BJ (cell line): ENCODE measurements at regions not wholly inside any gene's neighbourhood (a gene's known extent, or its start where the extent isn't known, plus 50 kb on each side); places are given as distances from the start of the nearest gene placed in this dataset.

Experiments used
- CTCF ChIA-PET: fragments of 350-600 bp; formaldehyde crosslinking; extraction: SDS; loops from one replicate; lab custom pipeline; 2021; ENCODE audit warnings: antibody characterized with exemption, inconsistent platforms; lab: Yijun Ruan, JAX
- POLR2A ChIA-PET: fragments of 300-600 bp; sonication (Branson Sonifier 250); formaldehyde crosslinking; extraction: SDS; loops from one replicate; lab custom pipeline; 2021; ENCODE audit warnings: antibody characterized with exemption; lab: Charles Lee
- DNase-seq: peaks from one replicate; pipeline ENCODE4 v3.0.0-alpha.2; 2011; ENCODE audit warnings: low read depth
- H3K27me3 ChIP-seq: 2 replicates; pipeline ENCODE4 v1.6.0; 2011; ENCODE audit warnings: low read length; ENCODE audit not compliant: control insufficient read depth, insufficient read depth
- H3K36me3 ChIP-seq: 2 replicates; pipeline ENCODE4 v1.5.1; 2011; ENCODE audit warnings: low read length; ENCODE audit not compliant: control insufficient read depth, insufficient read depth
- H3K4me3 ChIP-seq: 2 replicates; pipeline ENCODE4 v1.5.1; 2011; ENCODE audit warnings: low read depth, mild to moderate bottlenecking, control low read depth, low read length
- TF ChIP-seq, protein P1 (sequence below): IDR thresholded peaks from 2 replicates; pipeline ENCODE4 v1.5.1; 2011; ENCODE audit warnings: low read depth, mild to moderate bottlenecking, control low read depth, inconsistent platforms, low read length, moderate library complexity; ENCODE audit not compliant: insufficient read depth

DNA sequence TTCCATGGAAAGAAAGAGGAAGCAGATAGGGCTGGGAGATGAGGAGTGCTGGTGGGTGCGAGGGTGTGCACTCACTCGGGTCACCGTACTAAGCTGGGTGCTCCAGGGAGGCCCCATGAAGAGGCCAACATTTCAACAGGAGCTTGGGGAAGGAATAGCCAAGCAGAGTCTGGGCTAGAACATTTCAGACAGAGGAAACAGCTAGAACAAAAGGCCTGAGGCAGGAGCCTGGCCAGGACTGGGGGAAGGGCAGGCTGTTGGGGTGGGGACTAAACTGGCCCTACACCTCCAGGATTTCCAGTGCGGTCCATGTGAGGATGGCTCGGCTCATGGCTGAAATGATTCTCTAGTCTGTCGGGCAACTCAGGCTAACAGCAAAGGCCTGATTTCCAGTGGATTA, 90.8 kb downstream of the ZFP36L2 start:
- no peaks in the 10 kb centered on the region for H3K36me3 ChIP-seq
- H3K4me3 ChIP-seq, result no peak overlapping the region
- DNase-seq, result no peak
- CTCF ChIA-PET, result interaction anchor here (0.9 to 1.4 kb wide), 3 partner anchors 11 to 85 kb away, joined by 3 to 4 read pairs (median 4); no protein-coding TSS in a partner anchor
- H3K27me3 ChIP-seq, result no peaks in the 10 kb centered on the region
- POLR2A ChIA-PET, result no interaction called here
- TF ChIP-seq, protein P1, sequence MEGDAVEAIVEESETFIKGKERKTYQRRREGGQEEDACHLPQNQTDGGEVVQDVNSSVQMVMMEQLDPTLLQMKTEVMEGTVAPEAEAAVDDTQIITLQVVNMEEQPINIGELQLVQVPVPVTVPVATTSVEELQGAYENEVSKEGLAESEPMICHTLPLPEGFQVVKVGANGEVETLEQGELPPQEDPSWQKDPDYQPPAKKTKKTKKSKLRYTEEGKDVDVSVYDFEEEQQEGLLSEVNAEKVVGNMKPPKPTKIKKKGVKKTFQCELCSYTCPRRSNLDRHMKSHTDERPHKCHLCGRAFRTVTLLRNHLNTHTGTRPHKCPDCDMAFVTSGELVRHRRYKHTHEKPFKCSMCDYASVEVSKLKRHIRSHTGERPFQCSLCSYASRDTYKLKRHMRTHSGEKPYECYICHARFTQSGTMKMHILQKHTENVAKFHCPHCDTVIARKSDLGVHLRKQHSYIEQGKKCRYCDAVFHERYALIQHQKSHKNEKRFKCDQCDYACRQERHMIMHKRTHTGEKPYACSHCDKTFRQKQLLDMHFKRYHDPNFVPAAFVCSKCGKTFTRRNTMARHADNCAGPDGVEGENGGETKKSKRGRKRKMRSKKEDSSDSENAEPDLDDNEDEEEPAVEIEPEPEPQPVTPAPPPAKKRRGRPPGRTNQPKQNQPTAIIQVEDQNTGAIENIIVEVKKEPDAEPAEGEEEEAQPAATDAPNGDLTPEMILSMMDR, result no peak

DNA sequence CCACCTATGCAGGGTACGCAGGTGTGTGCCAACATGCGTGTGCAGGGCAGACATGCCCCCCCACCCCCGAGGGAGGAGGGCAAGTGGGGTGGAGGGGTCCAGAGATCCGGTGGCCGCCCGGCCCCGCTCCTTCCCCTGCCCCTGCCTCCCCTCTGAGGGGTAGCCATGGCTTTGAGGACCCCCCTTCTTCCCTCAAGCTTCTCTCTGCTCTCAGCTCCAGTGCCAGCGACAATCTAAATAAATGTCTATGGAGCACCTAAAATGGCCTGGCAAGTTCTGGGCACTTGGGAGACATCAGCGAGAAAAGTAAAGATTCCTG, 91.9 kb downstream of the ZFP36L2 start:
- CTCF ChIA-PET, result no interaction called here
- Histone ChIP-seq H3K27me3 (no peaks in the 10 kb centered on the region), H3K36me3 (no peaks in the 10 kb centered on the region), H3K4me3 (no peak overlapping the region)
- TF ChIP-seq, protein P1, result no peak
- DNase-seq, result no peak
- POLR2A ChIA-PET, result no interaction called here

DNA sequence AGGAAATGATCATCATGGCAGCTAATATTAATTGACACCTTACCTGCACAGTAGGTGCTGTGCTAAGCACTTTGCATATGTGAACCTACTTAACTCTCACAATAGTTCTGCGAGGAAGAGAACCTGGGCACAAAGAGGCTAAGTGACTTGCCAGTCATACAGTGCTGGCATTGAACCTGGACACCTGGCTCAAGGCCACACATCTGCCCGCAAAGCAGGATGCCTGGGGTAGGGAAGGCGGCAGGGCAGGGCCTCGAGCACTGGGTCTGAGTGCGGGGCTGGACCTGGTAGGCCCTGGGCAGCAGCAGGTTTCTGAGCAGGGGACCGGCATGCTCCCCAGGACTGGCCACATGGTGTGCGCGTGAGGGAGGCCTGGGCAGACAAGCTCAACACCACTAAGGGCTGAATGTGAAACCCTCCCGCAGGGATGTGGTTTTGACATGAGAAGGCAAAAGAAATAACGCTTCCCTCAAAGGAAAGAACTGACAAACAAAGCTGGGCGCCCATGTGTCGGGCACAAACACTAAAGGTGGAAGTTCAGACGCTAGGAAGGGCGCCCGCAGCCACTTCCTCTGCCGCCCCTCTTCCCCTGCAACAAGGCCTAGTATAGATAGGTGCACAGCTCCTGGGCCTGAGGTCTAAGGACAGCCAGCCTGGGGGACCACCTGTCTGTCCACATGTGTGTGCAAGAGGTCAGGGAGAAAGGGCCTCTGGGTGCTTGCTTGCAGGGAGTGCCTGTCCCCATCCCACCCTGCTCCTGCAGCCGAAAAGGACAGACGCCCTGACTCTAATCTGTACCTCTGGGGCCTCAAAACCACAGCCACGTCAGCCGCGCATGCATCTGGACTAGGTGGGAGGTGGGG, 92.5 kb downstream of the ZFP36L2 start:
- no peak for DNase-seq
- TF ChIP-seq, protein P1, result no peak
- ChIA-PET POLR2A (no interaction called here), CTCF (no interaction called here)
- Histone ChIP-seq H3K27me3 (no peaks in the 10 kb centered on the region), H3K4me3 (no peak overlapping the region), H3K36me3 (no peaks in the 10 kb centered on the region)

DNA sequence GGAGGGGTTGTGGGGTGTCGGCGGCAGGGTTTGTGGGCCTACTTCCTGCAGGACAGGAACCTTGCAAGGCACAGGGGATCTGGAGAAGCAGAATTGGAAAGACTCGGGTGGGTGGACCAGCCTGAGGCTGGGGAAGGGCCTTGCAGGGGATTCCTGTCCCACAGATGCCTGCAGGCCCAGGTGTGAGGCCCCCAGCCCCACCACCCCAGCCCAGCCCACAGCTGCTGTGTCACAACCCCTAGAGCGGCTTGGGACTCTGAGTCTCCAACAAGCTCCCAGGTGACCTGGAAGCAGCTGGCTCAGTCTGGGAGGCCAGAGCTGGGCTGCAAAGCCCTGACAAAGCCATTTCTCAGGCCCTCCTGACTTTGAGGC, 93.1 kb downstream of the ZFP36L2 start:
- TF ChIP-seq, protein P1, result no peak
- Histone ChIP-seq H3K4me3 (no peak overlapping the region), H3K27me3 (no peaks in the 10 kb centered on the region), H3K36me3 (no peaks in the 10 kb centered on the region)
- no peak for DNase-seq
- ChIA-PET CTCF (interaction anchor here (1.5 kb wide), 1 partner anchor 96 kb away, joined by 3 read pairs; no protein-coding TSS in a partner anchor), POLR2A (no interaction called here)

DNA sequence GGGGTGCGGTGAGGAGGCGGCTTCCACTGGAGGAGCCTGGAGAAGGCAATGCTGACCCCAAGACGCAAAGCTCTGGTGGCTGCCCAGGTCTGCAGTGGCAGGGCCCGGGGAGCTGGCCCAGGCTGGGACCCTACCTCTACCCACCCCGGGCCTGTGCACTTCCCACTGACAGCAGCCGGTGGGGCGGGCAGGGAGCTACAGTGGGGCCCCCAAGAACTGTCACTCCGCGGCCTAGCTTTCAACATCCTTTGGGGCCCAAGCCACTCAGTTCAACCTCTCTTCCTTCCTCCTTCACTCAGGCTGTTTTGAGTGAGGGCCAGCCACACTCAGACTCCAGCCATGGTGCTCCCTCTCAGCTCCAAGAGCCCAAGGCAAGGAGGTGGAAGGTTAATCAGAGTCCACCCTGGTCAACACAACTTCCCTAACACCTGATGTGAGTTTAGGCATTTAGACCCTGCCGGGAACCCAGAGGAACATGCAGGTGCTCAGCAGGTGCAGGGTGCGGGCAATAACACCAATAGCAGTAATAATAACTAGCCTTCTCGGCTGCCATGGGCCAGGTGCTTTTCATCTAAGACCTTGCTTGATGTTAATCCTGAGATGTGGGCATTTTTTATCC, 93.6 kb downstream of the ZFP36L2 start:
- ChIA-PET CTCF (interaction anchor here (1.1 to 1.5 kb wide), 3 partner anchors 71 to 96 kb away, joined by 3 read pairs; no protein-coding TSS in a partner anchor), POLR2A (no interaction called here)
- TF ChIP-seq, protein P1, result no peak

More for the DNA sequence above, 93.6 kb downstream of the ZFP36L2 start:
- Histone ChIP-seq H3K4me3 (no peak overlapping the region), H3K36me3 (no peaks in the 10 kb centered on the region), H3K27me3 (no peaks in the 10 kb centered on the region)
- DNase-seq, result no peak
